ENCODE measurements at regions not wholly inside any gene's neighbourhood (a gene's known extent, or its start where the extent isn't known, plus 50 kb on each side); places are given as distances from the start of the nearest gene placed in this dataset.
"Not testable (repeated sequence)": the region's sequence is repeated elsewhere in the genome, so short reads cannot be mapped to it uniquely, and the experiment has no call there.

DNA sequence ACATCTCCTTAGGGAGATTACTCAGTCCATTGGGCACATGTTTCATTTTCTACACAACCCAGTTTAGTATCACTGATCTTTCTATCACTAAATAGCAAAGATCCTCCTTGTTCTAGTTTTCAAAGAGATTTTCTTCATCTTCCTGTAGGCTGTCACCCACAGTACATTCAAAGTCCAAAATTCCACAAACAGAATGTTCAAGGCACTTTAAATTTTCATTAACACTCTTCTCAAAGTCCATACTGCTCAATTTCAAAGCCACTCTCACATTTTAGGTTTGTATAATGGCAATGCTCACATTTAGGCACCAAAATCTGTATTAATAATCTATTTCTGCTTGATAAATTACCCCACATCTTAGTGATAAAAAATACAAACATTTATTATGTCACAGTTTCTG, 152.8 kb downstream of the FSIP2 start:
- DNase-seq, result no peak

DNA sequence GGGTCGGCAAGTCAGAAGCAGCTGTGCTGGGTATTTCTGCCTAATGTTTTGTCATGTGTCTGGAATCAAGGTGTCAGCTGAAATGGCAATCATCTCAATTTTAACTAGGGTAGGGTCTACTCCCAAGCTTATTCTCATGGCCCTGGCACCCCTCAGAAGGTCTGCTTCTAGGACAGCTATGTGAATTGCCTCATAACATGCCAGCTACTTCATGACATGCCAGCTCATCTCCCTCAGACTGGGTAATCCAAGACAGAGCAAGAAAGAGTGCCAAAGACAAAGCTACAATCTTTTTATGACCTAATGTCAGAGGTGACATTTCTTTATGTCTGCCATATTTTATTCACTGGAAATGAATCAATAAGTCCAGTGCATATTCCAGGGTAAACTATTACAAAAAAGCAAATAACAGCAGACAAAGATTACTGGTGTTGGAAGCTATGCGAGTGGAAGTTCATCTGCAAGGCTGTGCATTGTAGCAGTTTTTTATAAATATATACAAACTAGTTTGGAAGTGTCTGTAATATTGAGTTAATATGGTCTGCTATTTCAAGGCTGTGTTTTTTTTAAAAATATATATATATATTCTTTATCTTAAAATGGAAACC, 153.3 kb downstream of the FSIP2 start:
- DNase-seq, result no peak

DNA sequence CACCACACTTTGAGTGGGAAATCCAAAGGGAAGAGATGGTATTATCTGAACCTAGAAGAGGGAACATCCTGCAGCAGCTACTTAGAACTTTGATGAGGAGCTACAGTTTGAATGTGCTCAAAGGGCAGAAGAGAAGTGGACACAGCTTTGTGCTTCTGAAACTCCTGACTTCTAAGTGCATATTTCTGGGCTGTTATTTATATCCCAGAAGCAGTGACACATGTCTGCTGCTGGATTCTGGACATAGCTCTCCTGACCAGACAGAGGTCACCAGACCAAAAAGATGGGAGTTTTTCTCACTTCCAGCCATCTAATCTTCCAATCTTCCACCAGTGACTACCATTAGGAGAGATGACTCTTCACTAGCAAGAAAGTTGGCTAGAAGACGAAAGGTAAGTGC, 153.9 kb downstream of the FSIP2 start:
- DNase-seq, result no peak

DNA sequence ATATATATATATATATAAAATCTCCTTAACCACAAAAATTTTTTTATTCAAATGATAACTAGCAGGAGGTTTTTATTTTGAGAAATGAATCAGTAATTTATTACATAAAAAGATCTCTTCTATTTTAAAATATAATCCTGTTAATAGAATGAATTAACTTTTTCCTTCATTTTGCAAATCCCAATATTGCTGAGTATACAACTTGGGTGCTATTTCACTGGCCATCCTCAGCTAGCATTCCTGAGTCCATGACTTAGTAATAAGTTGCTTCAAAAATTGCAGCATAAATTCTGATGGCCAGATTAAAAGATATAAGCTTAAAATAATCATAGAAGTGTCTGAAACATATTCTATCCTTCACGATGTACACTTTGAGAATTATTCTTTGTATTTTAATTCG, 155.6 kb downstream of the FSIP2 start:
- DNase-seq, result no peak

DNA sequence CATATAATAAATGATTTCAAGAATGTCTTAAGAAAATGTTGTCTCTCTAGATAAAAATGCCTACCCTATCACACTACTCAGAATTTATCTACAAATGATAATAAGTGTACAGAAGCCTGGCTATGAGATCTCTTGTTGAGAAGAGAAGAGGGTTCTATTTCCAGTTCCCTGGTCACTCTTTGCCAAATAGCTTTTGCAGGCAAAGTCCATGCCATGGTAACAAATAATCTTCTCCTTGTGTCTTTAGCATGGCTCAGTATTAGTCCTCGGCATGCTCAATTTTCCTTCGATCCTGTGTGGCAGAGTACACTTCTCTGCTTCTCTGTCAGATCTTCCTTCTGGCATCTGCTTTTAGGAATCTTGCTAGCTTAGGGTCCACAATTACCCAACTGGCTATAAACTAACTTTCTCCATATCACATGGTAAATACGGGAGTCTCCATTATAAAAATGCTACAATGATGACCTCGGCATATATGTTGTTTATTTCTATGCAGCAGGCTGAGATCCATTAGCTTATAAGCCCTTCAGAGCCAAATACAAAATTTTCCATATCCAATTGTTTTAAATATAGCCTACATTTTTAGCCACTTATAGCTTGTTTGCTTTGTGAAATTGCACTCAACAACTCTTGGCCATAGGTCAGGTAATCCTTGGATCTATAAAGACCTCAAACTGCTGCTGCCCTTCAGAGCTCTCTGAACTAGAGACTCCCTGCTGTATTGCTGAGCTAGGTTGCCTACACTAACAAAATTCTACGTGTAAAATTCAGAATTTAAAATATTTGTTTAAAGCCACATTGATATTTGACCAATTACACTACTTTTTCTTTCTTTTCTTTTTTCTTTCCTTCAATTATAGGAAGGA, 157.5 kb downstream of the FSIP2 start:
- no peak for DNase-seq

DNA sequence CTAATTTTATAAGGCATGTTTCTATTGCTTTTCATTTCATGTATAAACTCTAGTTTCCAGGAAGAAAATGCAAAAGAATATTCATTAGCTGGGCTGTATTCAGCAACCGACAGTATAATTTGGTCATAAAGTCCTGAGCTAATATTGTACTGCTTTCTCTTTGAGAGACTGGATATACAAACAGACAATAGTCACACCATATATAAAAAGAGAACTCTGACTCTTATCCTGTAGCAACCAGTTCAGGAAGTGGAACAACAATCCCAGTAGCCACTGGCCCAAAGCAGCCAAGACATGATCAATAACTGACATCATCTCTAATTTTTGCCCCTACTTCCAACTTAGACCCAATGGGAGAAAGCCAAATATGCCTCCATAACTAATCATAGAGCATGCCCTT, 160.8 kb downstream of the FSIP2 start:
- no peak for DNase-seq

DNA sequence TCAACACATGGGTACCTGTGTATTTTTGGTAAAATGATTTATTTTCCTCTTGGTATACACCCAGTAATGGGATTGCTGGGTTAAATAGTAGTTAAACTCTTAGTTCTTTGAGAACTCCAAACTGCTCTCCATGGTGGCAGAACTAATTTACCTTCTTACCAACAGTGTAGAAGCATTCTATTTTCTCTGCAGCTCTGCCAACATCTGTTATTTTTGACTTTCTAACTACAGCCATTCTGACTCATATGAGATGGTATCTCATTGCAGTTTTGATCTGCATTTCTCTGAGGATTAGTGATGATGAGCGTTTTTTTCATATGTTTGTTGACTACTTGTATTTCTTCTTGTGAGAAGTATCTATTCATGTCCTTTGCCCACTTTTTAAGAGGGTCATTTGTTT, 180.6 kb downstream of the FSIP2 start:
- DNase-seq, result no peak

DNA sequence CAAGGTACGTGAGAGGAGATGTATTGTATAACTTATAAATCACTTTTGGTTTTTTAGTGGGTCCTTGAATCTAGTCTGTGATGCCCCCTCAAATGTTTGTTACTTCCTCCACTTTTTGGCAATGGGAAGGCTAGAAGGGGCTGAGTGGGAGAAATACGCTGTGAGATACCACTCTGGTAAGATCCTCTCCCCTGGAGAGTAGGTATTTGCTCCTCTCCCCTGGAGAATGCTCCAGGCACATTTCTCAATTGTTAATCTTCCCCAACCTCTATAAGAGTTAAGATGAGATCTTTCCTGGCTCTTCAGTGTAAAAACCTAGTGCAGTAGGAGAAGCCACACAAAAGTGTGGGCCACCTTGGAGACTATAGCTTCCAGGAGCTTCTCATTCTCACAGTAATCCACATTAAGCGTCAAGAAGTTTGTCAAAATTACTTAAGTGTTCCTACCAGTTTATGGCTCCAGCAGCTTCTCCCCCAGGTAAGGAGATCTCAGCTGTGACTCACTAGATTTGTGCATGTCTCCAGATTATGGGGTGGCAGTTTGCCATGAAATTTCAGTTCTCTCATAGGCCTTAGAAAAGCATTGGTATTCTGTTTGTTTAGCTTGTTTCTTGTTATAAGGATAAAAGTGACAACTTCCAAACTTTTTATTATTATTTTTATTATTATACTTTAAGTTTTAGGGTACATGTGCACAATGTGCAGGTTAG, 182.6 kb downstream of the FSIP2 start:
- DNase-seq, result no peak

DNA sequence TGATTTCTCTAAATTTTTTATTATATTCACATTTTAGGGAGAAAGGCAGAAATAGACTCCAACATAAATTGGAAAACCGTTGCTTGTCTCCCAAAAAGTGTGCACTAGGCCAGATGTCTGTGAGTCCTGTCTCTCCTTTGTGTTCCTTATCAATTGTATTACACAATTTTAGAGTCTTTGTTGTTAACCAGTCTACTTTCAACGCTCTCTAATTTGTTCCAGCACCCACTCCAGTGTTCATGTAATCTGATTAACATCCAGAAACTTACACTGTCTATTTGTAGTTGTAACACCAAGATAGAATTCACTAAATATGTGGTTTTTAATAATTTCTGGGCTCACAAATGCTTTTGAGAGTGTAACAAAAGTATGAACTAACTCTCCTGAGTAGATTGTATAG, 195.6 kb downstream of the FSIP2 start:
- no peak for DNase-seq

DNA sequence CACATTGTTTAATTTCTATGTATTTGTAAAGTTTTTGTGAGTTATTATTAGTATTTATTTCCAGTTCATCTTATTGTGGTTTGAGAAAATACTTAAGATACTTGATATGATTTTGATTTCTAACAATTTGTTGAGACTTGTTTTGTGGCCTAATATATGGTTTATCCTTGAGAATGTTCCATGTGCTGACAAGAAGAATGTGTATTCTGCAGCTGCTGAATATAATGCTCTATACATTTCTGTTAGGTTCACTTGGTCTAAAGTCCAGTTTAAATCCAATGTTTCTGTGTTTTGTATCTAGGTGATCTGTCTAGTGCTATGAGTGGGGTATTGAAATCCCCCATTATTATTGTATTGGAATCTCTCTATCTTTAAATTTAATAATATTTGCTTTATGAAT, 201.3 kb downstream of the FSIP2 start:
- no peak for DNase-seq

DNA sequence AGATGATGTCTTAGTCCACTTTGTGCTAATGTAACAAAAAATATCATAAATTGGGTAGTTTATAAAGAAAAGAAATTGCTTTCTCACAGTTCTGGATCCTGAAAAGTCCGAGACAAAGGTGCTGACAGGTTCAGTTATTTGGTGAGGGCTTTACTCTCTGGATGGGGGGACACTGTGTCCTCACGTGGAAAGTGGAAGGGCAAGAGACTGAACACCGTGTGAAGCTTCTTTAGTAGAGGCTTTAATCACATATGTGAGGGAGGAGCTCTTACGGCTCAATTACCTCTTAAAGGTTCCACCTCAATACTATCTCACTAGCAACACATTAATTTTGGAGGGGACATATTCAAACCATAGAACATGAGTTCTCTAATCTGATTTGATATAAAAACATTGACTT, 204.3 kb downstream of the FSIP2 start:
- no peak for DNase-seq

DNA sequence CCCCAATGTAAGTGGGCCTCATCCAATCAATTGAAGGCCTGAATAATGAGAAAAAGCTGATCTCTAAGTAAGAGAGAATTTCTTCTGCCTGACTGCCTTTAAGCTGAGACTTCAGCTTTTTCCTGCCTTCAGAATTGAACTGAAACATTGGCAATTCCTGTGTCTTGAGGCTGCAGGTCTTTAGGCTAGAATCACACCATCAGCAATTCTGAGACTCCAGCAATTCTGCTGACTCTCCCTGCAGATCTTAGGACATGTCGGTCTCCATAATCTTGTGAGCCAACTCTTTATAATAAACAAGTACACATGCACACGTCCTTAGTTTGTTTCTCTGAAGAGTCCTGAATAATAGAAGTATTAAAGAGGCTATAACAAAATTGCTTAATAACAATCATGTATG, 209.1 kb downstream of the FSIP2 start:
- DNase-seq, result no peak

DNA sequence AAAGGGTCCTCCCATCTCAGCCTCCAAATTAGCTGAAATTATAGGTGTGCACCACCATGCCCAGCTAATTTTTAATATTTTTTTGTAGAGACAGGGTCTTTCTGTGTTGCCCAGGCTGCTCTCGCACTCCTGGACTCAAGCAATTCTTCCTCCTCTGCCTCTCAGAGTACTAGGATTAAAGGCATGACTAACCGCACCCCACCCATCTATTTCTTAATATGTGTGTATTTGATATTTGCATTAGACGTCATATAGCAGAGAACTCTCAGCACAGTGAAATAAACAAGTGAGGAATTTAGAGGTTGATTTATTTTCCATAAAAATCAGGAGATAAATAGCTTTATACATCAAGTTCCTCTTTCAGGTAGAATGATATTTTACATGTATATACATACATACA, 213.5 kb downstream of the FSIP2 start:
- no peak for DNase-seq

DNA sequence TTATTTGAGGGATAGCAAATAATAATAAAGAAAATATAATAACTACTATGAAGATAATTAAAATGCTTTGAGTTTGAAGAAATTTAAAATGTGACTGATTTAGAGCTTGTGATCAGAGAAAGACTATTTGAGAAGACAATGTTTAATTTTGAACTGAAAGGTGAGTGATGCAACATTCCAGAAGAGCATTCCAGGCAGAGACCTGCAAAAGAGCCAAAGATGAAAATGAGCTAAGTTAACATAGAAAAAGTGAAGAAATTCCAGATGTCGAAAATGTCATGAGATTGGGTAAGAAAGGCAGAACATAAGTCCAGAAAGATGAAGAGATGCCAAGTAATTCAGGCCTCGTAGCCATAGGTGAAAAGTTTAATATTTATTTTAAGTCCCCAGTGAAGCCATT, 215.8 kb downstream of the FSIP2 start:
- no peak for DNase-seq

DNA sequence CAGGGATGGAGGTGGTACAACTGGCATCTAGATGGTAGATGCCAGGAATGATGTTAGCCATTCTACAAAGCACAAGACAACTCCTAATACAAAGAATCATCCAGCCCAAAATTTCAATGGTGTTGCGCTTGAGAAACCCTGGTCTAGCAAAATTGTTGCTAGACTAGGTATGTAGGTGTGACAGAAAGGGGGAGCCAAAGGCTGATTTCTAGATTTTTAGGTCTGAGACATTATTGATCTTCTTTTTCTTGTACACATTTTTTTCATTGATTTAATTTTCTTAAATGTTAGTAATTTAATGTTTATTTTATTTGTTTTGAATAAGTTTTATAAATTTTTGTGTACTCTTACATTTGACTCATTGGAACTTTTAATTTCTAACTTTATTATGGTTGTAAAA, 216.4 kb downstream of the FSIP2 start:
- no peak for DNase-seq

DNA sequence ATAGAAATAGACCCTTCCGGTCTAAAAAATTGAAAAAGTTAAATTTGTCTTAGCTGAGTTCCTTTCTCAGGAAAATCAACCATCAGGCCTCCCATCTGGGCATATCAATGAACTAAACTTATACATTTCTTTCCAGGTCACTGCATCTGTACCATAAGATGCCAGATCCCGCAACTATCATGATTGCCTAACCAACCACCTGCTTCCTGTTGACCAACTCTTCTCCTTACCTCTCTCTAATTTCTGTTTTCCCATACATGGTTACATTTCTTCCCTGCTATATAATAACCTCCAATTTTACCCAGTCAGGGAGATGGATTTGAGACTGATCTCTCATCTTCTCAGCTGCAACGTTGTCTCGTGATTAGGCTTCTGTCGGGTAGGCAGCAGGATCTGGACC, 228.7 kb downstream of the FSIP2 start:
- no peak for DNase-seq

DNA sequence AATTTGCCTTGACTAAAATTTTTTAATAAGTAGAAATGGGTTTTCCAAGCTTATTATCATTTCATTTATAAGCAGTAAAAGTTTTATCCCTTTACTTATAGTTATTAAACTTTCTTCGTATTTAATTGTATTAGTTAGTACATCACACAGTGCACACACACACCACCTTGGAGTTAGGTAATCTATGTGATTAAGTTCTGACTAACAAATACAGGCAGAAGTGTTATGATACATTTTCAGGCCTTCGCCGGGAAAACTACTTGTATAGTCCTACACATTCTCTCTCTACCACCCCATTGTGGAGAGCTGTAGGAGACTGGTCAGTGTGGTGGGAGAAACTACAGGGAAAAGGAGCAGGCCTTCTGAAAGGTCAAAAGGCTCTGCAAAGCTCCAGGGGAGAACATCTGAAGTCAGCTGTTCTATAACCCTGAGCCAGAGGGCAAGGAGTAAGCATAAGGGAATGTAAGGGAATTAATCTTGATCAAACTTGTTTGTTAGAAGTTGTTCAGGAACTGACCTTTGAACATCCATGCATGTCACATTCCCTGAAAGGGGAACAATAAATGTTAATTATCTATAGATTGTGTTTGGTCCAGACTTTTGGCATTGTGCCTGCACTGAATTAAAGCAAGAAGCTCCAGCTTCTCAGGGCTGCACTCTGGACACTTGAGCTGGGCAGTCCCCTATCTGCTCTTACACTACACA, 231.7 kb downstream of the FSIP2 start:
- DNase-seq, result no peak

DNA sequence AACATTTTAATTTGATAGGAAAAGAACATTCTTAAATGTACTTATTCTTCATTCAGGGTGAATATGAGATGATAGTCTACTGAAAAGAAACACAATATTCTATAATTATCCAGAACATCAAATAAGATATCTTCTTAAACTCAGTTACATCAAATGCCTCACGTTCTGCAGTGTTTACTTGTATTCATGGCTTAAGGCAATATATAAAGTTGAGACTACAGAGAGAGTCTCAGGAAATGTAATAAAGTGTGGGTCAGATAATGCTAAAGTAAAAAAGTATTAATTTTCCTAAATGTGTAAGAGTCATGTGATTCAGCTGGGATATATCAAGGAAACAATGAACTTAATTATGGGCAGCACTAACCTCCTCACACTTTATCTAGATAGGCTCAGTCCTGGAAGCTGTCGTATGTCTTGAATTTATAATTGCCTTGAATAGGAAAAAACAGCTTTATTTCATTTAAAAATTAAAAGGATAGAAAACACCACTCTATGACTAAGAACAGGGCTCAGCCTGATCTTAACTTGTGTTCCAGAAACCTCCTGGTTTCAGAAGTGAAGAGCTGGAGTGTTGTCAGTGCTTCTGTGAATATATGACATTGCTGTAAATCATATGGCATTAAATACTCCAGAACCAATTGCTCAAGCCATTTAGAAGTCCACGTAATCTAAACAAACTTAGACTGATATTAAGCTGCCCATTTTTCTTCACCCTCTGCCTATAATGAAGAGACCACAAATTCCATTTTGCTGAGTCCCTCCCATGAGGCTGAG, 240.2 kb downstream of the FSIP2 start:
- DNase-seq, result no peak

DNA sequence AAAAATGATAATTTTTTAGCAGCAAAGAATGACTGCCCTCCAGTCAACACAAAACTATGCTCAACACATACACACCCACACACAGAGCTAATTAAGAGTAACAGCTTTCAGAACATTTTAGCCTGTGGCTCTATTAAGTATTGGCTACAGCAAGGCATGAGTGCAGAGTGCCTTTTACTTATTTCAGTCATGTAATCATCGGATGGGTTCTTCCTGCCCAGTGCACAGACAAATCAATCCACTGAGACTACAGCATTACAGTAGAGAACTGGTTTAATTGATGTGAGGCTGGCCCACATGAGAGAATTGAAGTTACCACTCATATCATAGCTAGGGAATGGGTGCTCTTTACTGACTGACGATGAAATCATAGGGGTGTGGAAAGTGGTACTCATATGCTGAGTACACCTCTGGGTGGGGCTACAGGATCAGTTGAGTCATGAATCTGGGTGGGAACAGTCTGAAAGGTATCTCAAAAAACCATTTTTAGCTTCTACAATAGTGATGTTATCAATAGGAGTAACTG, 241.0 kb downstream of the FSIP2 start:
- no peak for DNase-seq

DNA sequence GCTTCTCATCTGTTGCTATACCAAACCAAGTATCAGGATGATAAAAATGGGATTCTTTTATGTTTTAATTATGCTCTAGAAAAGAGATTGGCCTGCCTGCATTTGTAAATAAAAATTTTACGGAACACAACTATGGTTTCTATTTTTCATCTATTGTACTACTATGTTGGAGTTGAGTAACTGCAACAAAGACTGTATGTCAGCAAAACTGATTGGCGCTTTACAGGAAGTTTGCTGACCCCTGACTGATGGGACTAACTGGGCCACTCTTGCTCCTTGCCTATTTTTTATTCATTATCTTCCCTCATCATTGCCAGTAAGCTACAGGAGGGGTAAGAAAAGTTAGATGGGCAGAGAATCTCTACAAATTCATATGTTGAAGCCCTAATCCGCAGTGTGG, 242.3 kb downstream of the FSIP2 start:
- DNase-seq, result no peak

DNA sequence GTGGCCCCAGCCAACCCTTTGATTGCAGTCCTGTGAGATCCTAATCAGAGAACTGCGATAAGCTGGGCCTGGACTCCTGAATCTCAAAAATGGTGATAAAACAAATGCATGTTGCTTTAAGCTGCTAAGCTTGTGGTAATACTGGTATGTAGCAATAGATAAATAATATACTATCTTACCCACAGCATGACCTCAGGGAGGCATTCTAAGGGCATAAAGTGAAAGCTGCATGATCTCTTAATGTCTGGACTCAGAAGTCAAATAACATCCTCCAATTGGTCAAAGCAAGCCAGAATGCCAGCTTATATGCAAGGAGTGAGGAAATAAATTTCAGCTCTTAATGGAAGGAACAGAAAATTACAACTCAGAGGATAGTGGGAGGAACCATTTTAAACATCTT, 246.1 kb downstream of the FSIP2 start:
- DNase-seq, result no peak

DNA sequence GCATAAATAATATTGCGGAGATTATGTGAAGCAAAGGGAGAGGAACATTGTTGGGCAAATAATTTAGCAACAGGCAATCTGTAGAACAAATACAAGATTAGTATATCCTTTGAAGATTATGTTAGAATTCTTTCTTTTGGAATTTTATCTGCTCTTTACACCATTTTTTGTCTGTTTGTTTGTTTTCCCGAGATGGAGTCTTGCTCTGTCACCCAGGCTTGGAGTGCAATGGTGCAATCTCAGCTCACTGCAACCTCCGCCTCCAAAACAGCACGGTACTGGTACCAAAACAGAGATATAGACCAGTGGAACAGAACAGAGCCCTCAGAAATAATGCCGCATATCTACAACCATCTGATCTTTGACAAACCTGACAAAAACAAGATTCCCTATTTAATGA, 250.3 kb downstream of the FSIP2 start:
- not testable (repeated sequence) for DNase-seq

Measured in GDM1 (cell line).